ENCODE measurements at regions not wholly inside any gene's neighbourhood (a gene's known extent, or its start where the extent isn't known, plus 50 kb on each side); places are given as distances from the start of the nearest gene placed in this dataset.

GRCh38 chr7:81887098-81888090, 117.5 kb upstream of the HGF start:
- no peaks in the 10 kb centered on the region for H3K36me3 ChIP-seq (ENCODE audit: insufficient read depth, low read length)
- no peaks in the 10 kb centered on the region for H3K27me3 Mint-ChIP-seq
- H3K27ac Mint-ChIP-seq: no peak overlapping the region
- H3K9me3 Mint-ChIP-seq: peaks cover 4 to 21% (median 11%) of the 10 kb centered on the region in 5 donors
- no peak for DNase-seq
- H3K4me3 ChIP-seq (ENCODE audit: low read length): no peak overlapping the region
- H3K27me3 ChIP-seq (ENCODE audit: insufficient read depth, low read length, poor library complexity, severe bottlenecking): no peaks in the 10 kb centered on the region
- no peaks in the 10 kb centered on the region for H3K36me3 Mint-ChIP-seq
- H3K27ac ChIP-seq (ENCODE audit: low read depth, low read length): no peak overlapping the region
- no peaks in the 10 kb centered on the region for H3K9me3 ChIP-seq (ENCODE audit: low read length)
- no peaks in the 10 kb centered on the region for H3K4me1 ChIP-seq (ENCODE audit: insufficient read depth, low read length)
- ChIA-PET POLR2A (no interaction called here), CTCF (no interaction called here)
- no peak overlapping the region for H3K4me3 Mint-ChIP-seq
- no peaks in the 10 kb centered on the region for H3K4me1 Mint-ChIP-seq

- H3K4me1 Mint-ChIP-seq: no peaks in the 10 kb centered on the region
- H3K4me3 ChIP-seq (ENCODE audit: low read length): no peak overlapping the region
- no peak overlapping the region for H3K27ac ChIP-seq (ENCODE audit: low read depth, low read length)
- H3K4me3 Mint-ChIP-seq: no peak overlapping the region
- no peaks in the 10 kb centered on the region for H3K4me1 ChIP-seq (ENCODE audit: insufficient read depth, low read length)
- no peaks in the 10 kb centered on the region for H3K9me3 ChIP-seq (ENCODE audit: low read length)
- no peaks in the 10 kb centered on the region for H3K27me3 Mint-ChIP-seq
- peaks cover 4 to 26% (median 10%) of the 10 kb centered on the region in 5 donors for H3K9me3 Mint-ChIP-seq
- POLR2A ChIA-PET: no interaction called here
- CTCF ChIA-PET: no interaction called here
- no peaks in the 10 kb centered on the region for H3K36me3 Mint-ChIP-seq
- H3K36me3 ChIP-seq (ENCODE audit: insufficient read depth, low read length): no peaks in the 10 kb centered on the region
- DNase-seq: no peak
- H3K27me3 ChIP-seq (ENCODE audit: insufficient read depth, low read length, poor library complexity, severe bottlenecking): no peaks in the 10 kb centered on the region
- no peak overlapping the region for H3K27ac Mint-ChIP-seq
These were observed 116.4 kb upstream of the HGF start for GRCh38 chr7:81886211-81886764.

- H3K36me3 Mint-ChIP-seq: no peaks in the 10 kb centered on the region
- no peak overlapping the region for H3K4me3 ChIP-seq (ENCODE audit: low read length)
- H3K4me1 Mint-ChIP-seq: no peaks in the 10 kb centered on the region
- no peak overlapping the region for H3K27ac Mint-ChIP-seq
- H3K4me1 ChIP-seq (ENCODE audit: insufficient read depth, low read length): no peaks in the 10 kb centered on the region
- no peaks in the 10 kb centered on the region for H3K27me3 ChIP-seq (ENCODE audit: insufficient read depth, low read length, poor library complexity, severe bottlenecking)
- no peaks in the 10 kb centered on the region for H3K36me3 ChIP-seq (ENCODE audit: insufficient read depth, low read length)
- no peak overlapping the region for H3K27ac ChIP-seq (ENCODE audit: low read depth, low read length)
- no peaks in the 10 kb centered on the region for H3K27me3 Mint-ChIP-seq
- POLR2A ChIA-PET: no interaction called here
- H3K4me3 Mint-ChIP-seq: no peak overlapping the region
- CTCF ChIA-PET: no interaction called here
- H3K9me3 ChIP-seq (ENCODE audit: low read length): no peaks in the 10 kb centered on the region
- DNase-seq: no peak
- peaks cover 4 to 31% (median 14%) of the 10 kb centered on the region in 5 donors for H3K9me3 Mint-ChIP-seq
These were observed 115.0 kb upstream of the HGF start for GRCh38 chr7:81884817-81885216.

GRCh38 chr7:81883801-81884393, 114.0 kb upstream of the HGF start:
- Histone ChIP-seq H3K4me3 (ENCODE audit: low read length) (no peak overlapping the region), H3K36me3 (ENCODE audit: insufficient read depth, low read length) (no peaks in the 10 kb centered on the region), H3K27ac (ENCODE audit: low read depth, low read length) (no peak overlapping the region), H3K27me3 (ENCODE audit: insufficient read depth, low read length, poor library complexity, severe bottlenecking) (no peaks in the 10 kb centered on the region), H3K4me1 (ENCODE audit: insufficient read depth, low read length) (no peaks in the 10 kb centered on the region), H3K9me3 (ENCODE audit: low read length) (no peaks in the 10 kb centered on the region)
- ChIA-PET CTCF (no interaction called here), POLR2A (no interaction called here)
- no peaks in the 10 kb centered on the region for H3K36me3 Mint-ChIP-seq
- H3K4me3 Mint-ChIP-seq: no peak overlapping the region
- H3K4me1 Mint-ChIP-seq: no peaks in the 10 kb centered on the region
- DNase-seq: no peak
- no peak overlapping the region for H3K27ac Mint-ChIP-seq
- no peaks in the 10 kb centered on the region for H3K27me3 Mint-ChIP-seq
- H3K9me3 Mint-ChIP-seq: peaks cover 3 to 30% (median 14%) of the 10 kb centered on the region in 5 donors

GRCh38 chr7:81882086-81882485, 112.2 kb upstream of the HGF start:
- Mint-ChIP-seq H3K27ac (no peak overlapping the region), H3K36me3 (no peaks in the 10 kb centered on the region), H3K4me3 (no peak overlapping the region), H3K27me3 (no peaks in the 10 kb centered on the region), H3K4me1 (no peaks in the 10 kb centered on the region), H3K9me3 (peaks cover 3 to 26% (median 13%) of the 10 kb centered on the region in 5 donors)
- Histone ChIP-seq H3K36me3 (ENCODE audit: insufficient read depth, low read length) (no peaks in the 10 kb centered on the region), H3K27ac (ENCODE audit: low read depth, low read length) (no peak overlapping the region), H3K4me1 (ENCODE audit: insufficient read depth, low read length) (no peaks in the 10 kb centered on the region), H3K27me3 (ENCODE audit: insufficient read depth, low read length, poor library complexity, severe bottlenecking) (no peaks in the 10 kb centered on the region), H3K4me3 (ENCODE audit: low read length) (no peak overlapping the region), H3K9me3 (ENCODE audit: low read length) (no peaks in the 10 kb centered on the region)
- ChIA-PET POLR2A (no interaction called here), CTCF (no interaction called here)
- DNase-seq: no peak

GRCh38 chr7:81877890-81878289, 108.0 kb upstream of the HGF start:
- Mint-ChIP-seq H3K4me3 (no peak overlapping the region), H3K36me3 (no peaks in the 10 kb centered on the region), H3K4me1 (no peaks in the 10 kb centered on the region), H3K9me3 (peaks cover 3 to 22% (median 13%) of the 10 kb centered on the region in 5 donors), H3K27me3 (no peaks in the 10 kb centered on the region), H3K27ac (no peak overlapping the region)
- no peaks in the 10 kb centered on the region for H3K36me3 ChIP-seq (ENCODE audit: insufficient read depth, low read length)
- no peak overlapping the region for H3K4me3 ChIP-seq (ENCODE audit: low read length)
- CTCF ChIA-PET: no interaction called here
- POLR2A ChIA-PET: no interaction called here
- H3K27me3 ChIP-seq (ENCODE audit: insufficient read depth, low read length, poor library complexity, severe bottlenecking): no peaks in the 10 kb centered on the region
- DNase-seq: no peak
- H3K4me1 ChIP-seq (ENCODE audit: insufficient read depth, low read length): no peaks in the 10 kb centered on the region
- no peak overlapping the region for H3K27ac ChIP-seq (ENCODE audit: low read depth, low read length)
- H3K9me3 ChIP-seq (ENCODE audit: low read length): no peaks in the 10 kb centered on the region

GRCh38 chr7:81873559-81873958, 103.7 kb upstream of the HGF start:
- Histone ChIP-seq H3K27me3 (ENCODE audit: insufficient read depth, low read length, poor library complexity, severe bottlenecking) (no peaks in the 10 kb centered on the region), H3K27ac (ENCODE audit: low read depth, low read length) (no peak overlapping the region), H3K36me3 (ENCODE audit: insufficient read depth, low read length) (no peaks in the 10 kb centered on the region), H3K4me3 (ENCODE audit: low read length) (no peak overlapping the region), H3K9me3 (ENCODE audit: low read length) (no peaks in the 10 kb centered on the region), H3K4me1 (ENCODE audit: insufficient read depth, low read length) (no peaks in the 10 kb centered on the region)
- no peaks in the 10 kb centered on the region for H3K27me3 Mint-ChIP-seq
- POLR2A ChIA-PET: no interaction called here
- no peak overlapping the region for H3K4me3 Mint-ChIP-seq
- H3K4me1 Mint-ChIP-seq: no peaks in the 10 kb centered on the region
- CTCF ChIA-PET: no interaction called here
- no peaks in the 10 kb centered on the region for H3K36me3 Mint-ChIP-seq
- peaks cover 3 to 19% (median 6%) of the 10 kb centered on the region in 5 donors for H3K9me3 Mint-ChIP-seq
- no peak overlapping the region for H3K27ac Mint-ChIP-seq
- no peak for DNase-seq

- no peak overlapping the region for H3K27ac Mint-ChIP-seq
- H3K27ac ChIP-seq (ENCODE audit: low read depth, low read length): no peak overlapping the region
- no peak for DNase-seq
- POLR2A ChIA-PET: no interaction called here
- H3K4me3 ChIP-seq (ENCODE audit: low read length): no peak overlapping the region
- H3K36me3 ChIP-seq (ENCODE audit: insufficient read depth, low read length): no peaks in the 10 kb centered on the region
- no peaks in the 10 kb centered on the region for H3K27me3 Mint-ChIP-seq
- CTCF ChIA-PET: no interaction called here
- no peaks in the 10 kb centered on the region for H3K36me3 Mint-ChIP-seq
- peaks cover 3 to 19% (median 8%) of the 10 kb centered on the region in 5 donors for H3K9me3 Mint-ChIP-seq
- H3K4me1 Mint-ChIP-seq: no peaks in the 10 kb centered on the region
- no peaks in the 10 kb centered on the region for H3K27me3 ChIP-seq (ENCODE audit: insufficient read depth, low read length, poor library complexity, severe bottlenecking)
- H3K9me3 ChIP-seq (ENCODE audit: low read length): no peaks in the 10 kb centered on the region
- H3K4me1 ChIP-seq (ENCODE audit: insufficient read depth, low read length): no peaks in the 10 kb centered on the region
- no peak overlapping the region for H3K4me3 Mint-ChIP-seq
These were observed 101.9 kb upstream of the HGF start for GRCh38 chr7:81871606-81872265.

All from CD8-positive, alpha-beta memory T cell (primary cell).